ENCODE measurements at regions not wholly inside any gene's neighbourhood (a gene's known extent, or its start where the extent isn't known, plus 50 kb on each side); places are given as distances from the start of the nearest gene placed in this dataset.
"Not testable (repeated sequence)": the region's sequence is repeated elsewhere in the genome, so short reads cannot be mapped to it uniquely, and the experiment has no call there.

- DNase-seq (ENCODE audit: low read depth, low spot score) = no peak
Observed at GRCh38 chr3:18237251-18238005, 187.7 kb downstream of the SATB1 start.

DNA sequence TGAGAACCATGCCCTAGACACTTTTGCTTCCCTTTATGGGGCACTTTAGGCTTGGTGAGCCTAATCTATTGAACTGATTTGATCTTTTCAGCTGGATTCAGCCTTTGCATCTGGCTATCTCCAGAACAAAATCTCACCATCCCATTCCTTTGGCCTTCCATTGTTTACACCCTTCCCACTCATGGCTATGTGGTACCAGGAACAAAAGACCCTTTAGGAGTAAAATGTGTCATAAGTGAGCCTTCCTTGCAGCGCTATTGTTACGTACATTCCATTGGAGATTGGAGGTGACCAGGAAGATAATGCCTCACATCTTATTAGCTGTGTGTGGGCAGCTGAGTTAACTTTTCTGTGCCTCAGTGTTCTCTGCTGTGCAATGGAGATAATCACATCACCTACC is 188.4 kb downstream of the SATB1 start:
- no peak for DNase-seq (ENCODE audit: low read depth, low spot score)

- DNase-seq (ENCODE audit: low read depth, low spot score) = no peak
Observed at GRCh38 chr3:18234717-18235335, 190.3 kb downstream of the SATB1 start.

DNA sequence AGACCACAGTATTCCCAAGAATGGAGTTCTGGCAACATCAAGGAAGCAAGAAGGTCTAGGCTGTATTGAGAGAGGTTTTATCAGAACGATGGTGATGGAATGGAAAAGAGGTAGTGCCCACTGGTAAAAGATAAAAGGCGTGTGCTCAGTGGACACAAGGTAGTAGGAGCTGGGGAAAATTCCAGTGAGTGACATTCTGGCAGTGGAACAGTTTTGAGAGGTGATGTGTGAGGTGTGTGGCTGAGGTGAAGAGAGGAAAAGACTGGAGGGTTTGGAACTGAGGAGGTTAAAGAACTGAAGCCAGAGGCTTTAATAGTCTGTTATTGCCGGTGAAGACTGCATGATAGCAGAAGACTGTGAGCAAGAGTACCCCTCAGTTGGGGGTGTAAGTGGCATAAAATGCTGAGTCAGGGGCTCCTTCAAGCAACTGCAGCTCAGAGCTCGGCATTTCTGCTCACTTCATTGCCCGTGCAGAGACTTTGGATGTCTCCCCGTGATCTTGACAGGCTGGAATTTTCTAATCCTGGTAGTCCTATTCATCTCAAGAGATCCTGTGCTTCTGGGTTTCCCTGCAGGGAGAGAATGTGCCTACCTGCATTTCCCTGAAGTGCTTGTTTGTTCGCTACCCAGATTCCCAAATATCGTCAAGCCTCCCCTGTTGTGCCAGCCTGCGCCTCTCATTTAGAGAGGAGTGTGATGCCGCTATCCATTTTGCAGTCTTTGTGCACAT is 191.0 kb downstream of the SATB1 start:
- DNase-seq (ENCODE audit: low read depth, low spot score) = no peak

DNA sequence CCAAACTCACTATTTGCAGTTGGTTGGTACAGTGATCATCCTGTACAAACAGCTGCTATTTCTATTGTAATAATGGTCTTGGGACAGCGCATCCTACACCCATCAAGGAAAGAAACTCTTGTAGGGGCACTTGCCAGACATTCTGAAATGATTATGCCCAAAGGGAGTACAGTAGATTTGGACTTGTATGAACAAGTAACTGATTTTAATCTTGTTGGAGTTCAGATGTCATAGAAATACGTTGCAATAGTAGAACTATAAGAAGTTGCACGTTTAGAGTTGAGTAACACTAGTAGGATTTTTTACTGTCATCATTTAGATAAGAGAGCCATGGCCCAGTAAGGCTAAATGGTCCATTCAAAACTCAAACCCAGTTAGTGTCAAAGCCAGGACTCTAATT is 192.8 kb downstream of the SATB1 start:
- no peak for DNase-seq (ENCODE audit: low read depth, low spot score)

GRCh38 chr3:18228060-18228459 is 197.1 kb downstream of the SATB1 start:
- DNase-seq (ENCODE audit: low read depth, low spot score) = no peak

- DNase-seq (ENCODE audit: low read depth, low spot score) = no peak
Observed at GRCh38 chr3:18225709-18226108, 199.4 kb downstream of the SATB1 start.

- no peak for DNase-seq (ENCODE audit: low read depth, low spot score)
Observed at GRCh38 chr3:18224426-18224825, 200.7 kb downstream of the SATB1 start.

DNA sequence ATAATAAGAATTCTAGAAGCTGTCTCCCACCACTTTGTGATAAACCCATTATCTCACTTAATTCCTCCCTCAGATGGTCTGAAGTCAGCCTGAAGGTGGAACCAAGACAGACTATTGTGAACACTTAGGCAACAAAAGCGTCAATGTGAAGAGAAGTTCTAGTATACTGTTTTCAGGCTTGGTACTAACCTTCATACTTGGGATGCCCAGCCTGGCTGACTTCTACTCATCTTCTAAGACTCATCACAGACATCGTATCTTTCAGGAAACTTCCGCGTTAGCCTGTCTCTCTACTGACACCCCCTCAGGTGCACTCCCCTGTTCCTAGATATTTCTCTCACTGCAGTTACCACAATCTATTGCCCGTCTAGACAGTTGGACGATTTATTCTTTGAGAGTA is 201.2 kb downstream of the SATB1 start:
- no peak for DNase-seq (ENCODE audit: low read depth, low spot score)

DNA sequence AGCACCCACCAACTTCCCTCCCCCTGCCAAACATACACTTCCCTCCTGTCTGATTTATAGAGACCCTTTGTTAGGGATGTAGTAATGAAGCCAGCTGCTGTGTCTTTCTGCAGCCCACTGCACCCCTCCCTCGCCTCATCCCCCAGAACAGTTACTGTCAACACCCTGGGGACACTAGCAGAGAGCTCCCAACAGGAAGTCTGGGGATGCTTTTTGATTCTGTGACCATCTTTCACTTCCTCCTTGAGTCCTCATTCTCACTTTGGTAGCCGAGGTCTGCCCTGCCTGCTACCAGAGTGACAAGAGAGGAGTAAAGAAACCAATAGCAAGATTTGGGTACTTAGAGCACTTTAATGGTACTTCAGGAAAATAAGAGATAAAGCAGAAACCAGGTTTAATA is 201.6 kb downstream of the SATB1 start:
- DNase-seq (ENCODE audit: low read depth, low spot score) = no peak

DNA sequence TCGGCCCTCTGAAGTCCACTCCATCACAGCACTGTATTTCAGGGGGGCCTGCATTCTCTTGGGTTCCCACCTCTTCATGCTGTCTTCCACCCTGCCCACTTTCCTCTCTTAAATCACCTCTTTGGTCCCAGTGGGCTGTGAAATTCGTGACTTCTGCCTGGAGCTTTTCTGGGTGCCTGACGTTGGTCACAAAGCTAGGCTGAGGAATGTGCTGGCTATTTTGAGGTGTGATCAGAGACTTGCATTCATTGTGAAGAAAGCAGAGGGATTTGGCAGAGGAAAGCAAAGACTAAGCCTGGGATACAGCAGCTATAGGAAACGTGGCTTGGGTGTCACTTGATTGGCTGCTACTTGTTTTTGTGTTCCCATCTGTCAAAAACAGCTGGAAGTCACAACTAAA is 202.5 kb downstream of the SATB1 start:
- DNase-seq (ENCODE audit: low read depth, low spot score) = no peak

GRCh38 chr3:18217507-18218174 is 207.5 kb downstream of the SATB1 start:
- DNase-seq (ENCODE audit: low read depth, low spot score) = no peak

DNA sequence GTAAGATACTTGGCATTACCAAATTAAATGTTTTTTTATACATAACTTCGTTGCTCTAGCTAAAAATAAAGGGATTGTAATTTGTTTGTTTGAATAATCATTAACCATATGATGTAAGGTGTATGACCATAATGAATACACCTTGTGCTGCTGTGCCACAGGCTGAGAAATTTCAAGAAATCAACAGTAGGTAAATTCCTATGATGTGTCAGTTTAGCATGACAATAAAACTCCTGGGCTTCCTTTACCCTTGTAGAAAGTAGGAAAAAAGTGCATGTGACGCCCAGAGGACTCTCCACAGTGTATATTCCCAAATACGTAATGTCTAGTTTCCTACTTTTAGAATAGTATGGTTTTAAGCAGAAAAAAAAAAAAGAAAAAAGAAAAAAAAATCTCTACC is 208.1 kb downstream of the SATB1 start:
- DNase-seq (ENCODE audit: low read depth, low spot score) = no peak

GRCh38 chr3:18215639-18216038 is 209.5 kb downstream of the SATB1 start:
- no peak for DNase-seq (ENCODE audit: low read depth, low spot score)

GRCh38 chr3:18211116-18211515 is 214.0 kb downstream of the SATB1 start:
- DNase-seq (ENCODE audit: low read depth, low spot score) = no peak

- DNase-seq (ENCODE audit: low read depth, low spot score) = no peak
Observed at GRCh38 chr3:18208856-18209255, 216.3 kb downstream of the SATB1 start.

GRCh38 chr3:18208091-18208490 is 217.0 kb downstream of the SATB1 start:
- DNase-seq (ENCODE audit: low read depth, low spot score) = no peak

GRCh38 chr3:18207226-18207625 is 217.9 kb downstream of the SATB1 start:
- no peak for DNase-seq (ENCODE audit: low read depth, low spot score)

DNA sequence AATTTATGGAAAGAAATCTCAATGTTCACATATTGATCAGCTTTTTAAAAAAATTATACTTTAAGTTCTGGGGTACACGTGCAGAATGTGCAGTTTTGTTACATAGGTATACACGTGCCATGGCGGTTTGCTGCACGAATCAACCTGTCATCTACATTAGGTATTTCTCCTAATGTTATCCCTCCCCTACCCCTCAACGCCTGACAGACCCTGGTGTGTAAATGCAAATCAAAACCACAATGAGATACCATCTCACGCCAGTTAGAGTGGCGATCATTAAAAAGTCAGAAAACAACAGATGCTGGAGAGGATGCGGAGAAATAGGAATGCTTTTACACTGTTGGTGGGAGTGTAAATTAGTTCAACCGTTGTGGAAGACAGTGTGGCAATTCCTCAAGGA is 219.4 kb downstream of the SATB1 start:
- not testable (repeated sequence) for DNase-seq (ENCODE audit: low read depth, low spot score)

- DNase-seq (ENCODE audit: low read depth, low spot score) = no peak
Observed at GRCh38 chr3:18201315-18201714, 223.8 kb downstream of the SATB1 start.

GRCh38 chr3:18199757-18200156 is 225.4 kb downstream of the SATB1 start:
- no peak for DNase-seq (ENCODE audit: low read depth, low spot score)

GRCh38 chr3:18195836-18196235 is 229.3 kb downstream of the SATB1 start:
- DNase-seq (ENCODE audit: low read depth, low spot score) = no peak
